Heart right ventricle (tissue), 16 donors: ENCODE measurements at regions not wholly inside any gene's neighbourhood (a gene's known extent, or its start where the extent isn't known, plus 50 kb on each side); places are given as distances from the start of the nearest gene placed in this dataset.

Experiments
- ATAC-seq, 8 donors: fragments of 200-7000 bp; cut with Tn5 transposase; one replicate each; pipeline ENCODE4 v1.9.1; 2020; ENCODE audit warnings: mild to moderate bottlenecking in 8 of 8, moderate library complexity in 8 of 8, moderate number of reproducible peaks in 1 of 8
- DNase-seq, 2 donors: peaks; one replicate each; pipeline ENCODE4 v3.0.0-alpha.2; 2020
- H3K27ac ChIP-seq, 10 donors: fragments of 200-600 bp; sonication (generic) in 2 of 10; one replicate each; pipeline versions ENCODE4 v1.5.0 to v1.8.0; 2020 to 2022; ENCODE audit warnings: mild to moderate bottlenecking in 3 of 10
- H3K27me3 ChIP-seq, 7 donors: fragments of 200-600 bp; one replicate each; pipeline ENCODE4 v1.8.0; 2021 to 2022; ENCODE audit warnings: mild to moderate bottlenecking in 2 of 7
- H3K36me3 ChIP-seq, 9 donors: fragments of 200-600 bp; sonication (generic) in 1 of 9; one replicate each; pipeline versions ENCODE4 v1.5.0 to v1.8.0; 2020 to 2022; ENCODE audit warnings: mild to moderate bottlenecking in 2 of 9
- H3K4me1 ChIP-seq, 9 donors: fragments of 200-600 bp; sonication (generic) in 1 of 9; one replicate each; pipeline versions ENCODE4 v1.5.0 to v1.8.0; 2020 to 2022; ENCODE audit warnings: mild to moderate bottlenecking in 4 of 9
- H3K4me3 ChIP-seq, 10 donors: fragments of 200-600 bp; sonication (generic) in 2 of 10; one replicate each; pipeline versions ENCODE4 v1.5.0 to v1.8.0; 2020 to 2022; ENCODE audit warnings: mild to moderate bottlenecking in 7 of 10, moderate library complexity in 2 of 10
- H3K9me3 ChIP-seq, 11 donors: fragments of 200-600 bp in 10 of 11; sonication (generic) in 2 of 11; one replicate each; pipeline versions ENCODE4 v1.5.0 to v1.8.0; 2013 to 2022; ENCODE audit warnings: mild to moderate bottlenecking in 2 of 11, control low read depth in 1 of 11, moderate library complexity in 1 of 11
- WGBS, 2 donors: extraction: QIAGEN DNeasy Blood & Tissue Kit; methylation state at CpG; one replicate each; pipeline ENCODE4 v1.1.7; 2013; ENCODE audit warnings: inconsistent platforms in 1 of 2; 5-methylcytosine and 5-hydroxymethylcytosine counted together
- intact Hi-C, 10 donors: fragments of 100-400 bp; cut with DNase I; formaldehyde crosslinking; loops; one replicate each; pipeline versions ENCODE4 v1.11.1 to v1.14.2; 2022
- TF ChIP-seq, protein P1 (sequence below), 9 donors: fragments of 200-600 bp; sonication (generic) in 2 of 9; IDR thresholded peaks; one replicate each; pipeline versions ENCODE4 v1.5.0 to v1.8.0; 2021 to 2022; ENCODE audit warnings: antibody characterized with exemption in 9 of 9, mild to moderate bottlenecking in 5 of 9, moderate library complexity in 1 of 9
- donor health status: Arrhythmogenic right ventricular cardiomyopathy.
- donor health status: ischemic (EF 13 %, LVEDD 7.1; RV severe dilation, severe dysfunction).
- donor health status: healthy with polysubstance abuse.
- donor health status: DM: no; HTN: yes; CAD: no.
- donor health status: DM: no; HTN: no; CAD: no.
- donor health status: ischemic (EF 25% LVEDD 6.9; RV normal size, moderate dysfunction).
- donor health status: ischemic (EF 25% LVEDD 5.7; RV mildly dilated, moderate dysfunction).
- donor health status: healthy.
- donor health status: DM: yes; HTN: yes; CAD: no.
- donor health status: Ischemic cardiomyopathy.
- donor health status: ischemic (EF 35%, LVEDD 5.7; RV mildly dilated, moderate dysfunction).
- donor health status: nonischemic (EF 11% LVEDD 7.7; RV severe dilation, severe dysfunction).
- donor health status: DM: yes; HTN: yes; CAD: no.
- donor health status: PGD.
- donor health status: ischemic (EF 29% LVEDD 5.4; RV normal size, mild dysfunction).
- donor health status: nonischemic (EF 23%, LVEDD 6.1; RV moderate dilation, normal function).

DNA sequence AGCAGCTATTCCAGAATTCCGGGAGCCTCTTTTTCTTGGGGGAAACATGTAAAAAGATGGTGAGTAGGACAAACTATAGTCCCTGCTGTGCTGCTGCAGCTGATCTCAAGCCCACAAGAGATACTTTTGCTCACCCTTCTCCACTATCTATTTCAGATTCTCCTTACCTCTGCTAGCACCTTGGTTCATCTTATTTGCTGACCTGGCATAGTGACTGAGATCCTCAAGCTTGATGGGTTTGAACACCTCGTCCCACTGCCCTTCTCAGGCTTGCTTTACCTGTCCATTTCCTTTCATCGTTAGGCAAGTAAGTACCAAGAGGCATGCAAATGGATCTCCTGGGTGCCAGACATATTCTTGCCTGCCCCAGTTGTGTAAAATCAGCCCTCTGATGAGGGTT is 338.4 kb upstream of the SMARCA2 start:
- Histone ChIP-seq H3K4me3 (no peak overlapping the region), H3K27ac (no peak overlapping the region), H3K9me3 (peaks cover 0 to 8% (median 0%) of the 10 kb centered on the region in 11 donors), H3K27me3 (no peaks in the 10 kb centered on the region), H3K36me3 (no peaks in the 10 kb centered on the region), H3K4me1 (no peaks in the 10 kb centered on the region)
- no peak for DNase-seq
- WGBS, 2 donors: 71 to 72% methylated on average over 3 of the region's 3 CpGs
- intact Hi-C loops: loop anchor here in 1 of 10 donors (10.0 kb wide), 1 partner anchor 62 kb away; no protein-coding TSS in a partner anchor
- ATAC-seq: no peak
- TF ChIP-seq, protein P1, sequence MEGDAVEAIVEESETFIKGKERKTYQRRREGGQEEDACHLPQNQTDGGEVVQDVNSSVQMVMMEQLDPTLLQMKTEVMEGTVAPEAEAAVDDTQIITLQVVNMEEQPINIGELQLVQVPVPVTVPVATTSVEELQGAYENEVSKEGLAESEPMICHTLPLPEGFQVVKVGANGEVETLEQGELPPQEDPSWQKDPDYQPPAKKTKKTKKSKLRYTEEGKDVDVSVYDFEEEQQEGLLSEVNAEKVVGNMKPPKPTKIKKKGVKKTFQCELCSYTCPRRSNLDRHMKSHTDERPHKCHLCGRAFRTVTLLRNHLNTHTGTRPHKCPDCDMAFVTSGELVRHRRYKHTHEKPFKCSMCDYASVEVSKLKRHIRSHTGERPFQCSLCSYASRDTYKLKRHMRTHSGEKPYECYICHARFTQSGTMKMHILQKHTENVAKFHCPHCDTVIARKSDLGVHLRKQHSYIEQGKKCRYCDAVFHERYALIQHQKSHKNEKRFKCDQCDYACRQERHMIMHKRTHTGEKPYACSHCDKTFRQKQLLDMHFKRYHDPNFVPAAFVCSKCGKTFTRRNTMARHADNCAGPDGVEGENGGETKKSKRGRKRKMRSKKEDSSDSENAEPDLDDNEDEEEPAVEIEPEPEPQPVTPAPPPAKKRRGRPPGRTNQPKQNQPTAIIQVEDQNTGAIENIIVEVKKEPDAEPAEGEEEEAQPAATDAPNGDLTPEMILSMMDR (IDR thresholded peaks at IDR 0.05): no peak

- DNase-seq (no peak), ATAC-seq (no peak)
- Histone ChIP-seq H3K9me3 (peaks cover 0 to 2% (median 0%) of the 10 kb centered on the region in 11 donors), H3K36me3 (no peaks in the 10 kb centered on the region), H3K27ac (no peak overlapping the region), H3K4me3 (no peak overlapping the region), H3K4me1 (no peaks in the 10 kb centered on the region), H3K27me3 (peaks cover 0 to 8% (median 0%) of the 10 kb centered on the region in 7 donors)
- TF ChIP-seq, protein P1 (IDR thresholded peaks at IDR 0.05): no peak
- intact Hi-C loops: no loop called here
- WGBS, 2 donors: 69 to 82% methylated on average over 2 of the region's 2 CpGs
Measured at GRCh38 chr9:1683951-1684350, 331.2 kb upstream of the SMARCA2 start.

DNA sequence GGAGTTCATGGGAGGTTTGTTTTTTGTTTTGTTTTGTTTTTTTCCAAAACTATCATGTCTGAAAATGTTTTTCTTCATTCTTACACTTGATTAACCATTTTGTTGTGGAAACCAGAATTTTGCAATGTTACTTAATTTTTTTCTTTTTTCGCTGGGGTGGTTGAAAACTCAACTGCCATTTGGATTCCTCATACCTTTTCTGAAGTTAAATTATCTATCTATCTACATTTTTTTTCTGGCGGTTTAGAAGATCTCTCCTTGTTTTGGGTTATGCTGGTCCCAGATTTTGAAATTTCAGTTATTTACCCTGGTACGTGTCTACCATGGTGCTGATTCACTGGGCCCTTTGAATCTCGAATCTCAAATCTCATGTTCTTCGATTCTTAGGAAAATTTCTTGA is 316.2 kb upstream of the SMARCA2 start:
- intact Hi-C loops: no loop called here
- no peak for ATAC-seq

GRCh38 chr9:1701113-1701512 is 314.0 kb upstream of the SMARCA2 start:
- intact Hi-C loops: no loop called here
- ATAC-seq (no peak), DNase-seq (no peak)
- 85 to 92% methylated on average over 2 of the region's 2 CpGs for WGBS, 2 donors
- peaks cover 0 to 14% (median 0%) of the 10 kb centered on the region in 7 donors for H3K27me3 ChIP-seq
- H3K36me3 ChIP-seq: no peaks in the 10 kb centered on the region
- TF ChIP-seq, protein P1 (IDR thresholded peaks at IDR 0.05): no peak
- H3K4me1 ChIP-seq: no peaks in the 10 kb centered on the region
- no peak overlapping the region for H3K27ac ChIP-seq
- no peaks in the 10 kb centered on the region for H3K9me3 ChIP-seq
- H3K4me3 ChIP-seq: no peak overlapping the region

More for the DNA sequence above, 316.2 kb upstream of the SMARCA2 start:
- H3K4me1 ChIP-seq: no peaks in the 10 kb centered on the region
- no peaks in the 10 kb centered on the region for H3K36me3 ChIP-seq
- no peak overlapping the region for H3K4me3 ChIP-seq
- no peak for DNase-seq
- TF ChIP-seq, protein P1 (IDR thresholded peaks at IDR 0.05): no peak
- no peak overlapping the region for H3K27ac ChIP-seq
- H3K9me3 ChIP-seq: no peaks in the 10 kb centered on the region
- WGBS, 2 donors: 92 to 95% methylated on average over 5 of the region's 5 CpGs
- peaks cover 0 to 14% (median 0%) of the 10 kb centered on the region in 7 donors for H3K27me3 ChIP-seq
